ENCODE measurements at regions not wholly inside any gene's neighbourhood (a gene's known extent, or its start where the extent isn't known, plus 50 kb on each side); places are given as distances from the start of the nearest gene placed in this dataset.

- no peak for TF ChIP-seq CTCF (IDR thresholded peaks at IDR 0.05)
- TF ChIP-seq POLR2A (IDR thresholded peaks at IDR 0.05) = no peak
These were observed 208.5 kb downstream of the NFATC2 start for GRCh38 chr20:51333971-51334370.

Measured in adrenal gland (tissue), 5 donors.